SIG-M5 treated with dmso at 0.1 percent for 504 hours (cell line): ENCODE measurements at regions not wholly inside any gene's neighbourhood (a gene's known extent, or its start where the extent isn't known, plus 50 kb on each side); places are given as distances from the start of the nearest gene placed in this dataset.

Source experiments
- DNase-seq: peaks from one replicate; lab custom pipeline; 2025; ENCODE audit not compliant: unreplicated experiment; lab: John Stamatoyannopoulos, UW

DNA sequence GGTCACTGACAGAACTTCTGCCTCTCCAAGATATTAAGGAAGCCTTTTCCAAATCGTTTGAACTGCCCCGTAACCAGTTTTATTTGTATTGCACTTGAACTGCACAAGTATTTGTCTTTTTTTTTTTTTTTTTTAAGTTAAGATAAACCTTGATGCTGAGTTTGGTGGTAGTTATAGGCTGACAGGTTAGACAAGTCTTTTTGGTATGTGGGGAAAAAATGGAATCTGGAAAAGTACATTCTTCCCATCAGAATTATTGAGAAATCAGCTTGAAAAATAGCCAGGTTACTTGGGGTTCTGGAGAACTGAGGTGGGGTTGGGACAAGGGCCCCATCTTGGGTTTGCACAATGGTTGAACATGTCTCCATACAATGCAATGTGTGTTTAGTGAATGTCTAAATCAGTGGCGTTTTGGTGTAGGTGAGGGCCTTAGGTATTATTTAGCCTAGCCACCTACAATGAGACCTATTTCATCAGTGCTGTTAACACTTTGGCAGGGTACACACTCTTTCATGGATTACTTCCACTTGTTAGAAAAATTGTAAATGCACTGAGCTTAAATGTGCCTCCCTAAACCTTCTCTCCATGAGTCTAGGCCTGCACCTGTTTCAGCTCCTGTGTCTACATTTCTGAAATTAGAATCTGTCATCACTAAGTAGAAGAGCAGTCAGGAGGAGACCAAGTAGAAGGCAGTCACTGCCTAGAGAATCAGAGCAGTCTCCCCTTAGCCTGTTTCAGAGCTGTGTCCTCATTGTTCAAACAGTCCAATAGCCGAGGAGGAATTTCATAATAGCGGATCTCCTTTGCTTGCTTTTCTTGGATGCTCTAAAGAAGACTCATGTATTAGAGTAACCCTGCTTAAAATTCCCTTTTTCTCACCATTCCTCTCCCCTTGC lies 140.0 kb upstream of the HMHB1 start:
- no peak for DNase-seq

DNA sequence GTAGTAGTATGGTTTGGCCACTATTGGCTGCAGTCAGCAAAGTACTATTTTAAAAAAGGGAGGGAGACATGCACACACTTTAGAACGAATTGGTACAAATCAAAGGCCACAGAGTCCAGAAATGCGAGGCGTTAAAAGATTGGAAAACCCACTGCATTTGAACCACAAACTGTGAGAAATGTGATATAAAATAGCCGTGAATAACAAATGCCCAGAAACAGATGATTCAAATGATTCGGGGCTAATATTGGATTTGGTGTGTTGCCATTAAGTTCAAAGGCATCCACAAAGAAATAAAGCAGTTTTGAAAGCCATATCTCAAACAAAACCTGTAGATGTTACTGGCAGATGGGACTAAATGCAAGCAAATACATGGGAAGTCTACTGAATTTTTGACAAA lies 140.9 kb upstream of the HMHB1 start:
- no peak for DNase-seq

DNA sequence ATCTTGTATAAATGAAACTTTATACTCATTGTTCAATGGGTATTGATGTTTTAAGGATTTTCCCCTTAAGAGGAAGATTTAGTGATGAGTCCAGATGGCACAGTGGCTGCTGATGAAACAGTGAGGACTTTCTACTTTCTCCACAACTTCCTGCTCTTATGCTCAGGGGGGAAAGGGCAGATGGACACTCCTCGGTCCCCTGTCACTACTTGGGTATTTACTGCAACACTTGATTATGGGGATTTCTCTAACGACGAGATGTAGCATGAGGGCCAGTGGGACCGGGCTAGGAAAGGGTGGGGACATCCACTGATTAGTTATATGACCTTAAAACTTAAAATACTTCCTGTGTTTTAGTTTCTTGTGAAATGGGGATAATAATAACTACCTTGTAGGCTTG lies 146.1 kb upstream of the HMHB1 start:
- no peak for DNase-seq

DNA sequence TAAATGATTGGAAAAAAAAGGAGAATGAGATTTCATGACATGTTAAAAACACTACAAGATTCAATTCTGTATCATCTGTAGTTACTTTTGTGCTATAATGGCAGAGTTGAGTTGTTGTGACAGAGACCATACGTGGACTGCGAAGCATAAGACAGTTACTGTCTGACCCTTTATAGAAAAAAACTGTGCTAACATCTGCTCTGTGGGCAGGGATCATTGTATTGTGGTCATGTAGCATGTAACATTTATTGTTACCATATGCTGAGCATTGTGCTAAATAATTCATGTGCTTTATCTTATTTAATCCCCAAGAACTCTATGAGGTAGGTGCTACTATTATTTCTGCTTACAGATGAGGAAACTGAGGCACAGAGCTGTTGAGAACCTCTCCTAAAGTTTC lies 147.3 kb upstream of the HMHB1 start:
- no peak for DNase-seq

DNA sequence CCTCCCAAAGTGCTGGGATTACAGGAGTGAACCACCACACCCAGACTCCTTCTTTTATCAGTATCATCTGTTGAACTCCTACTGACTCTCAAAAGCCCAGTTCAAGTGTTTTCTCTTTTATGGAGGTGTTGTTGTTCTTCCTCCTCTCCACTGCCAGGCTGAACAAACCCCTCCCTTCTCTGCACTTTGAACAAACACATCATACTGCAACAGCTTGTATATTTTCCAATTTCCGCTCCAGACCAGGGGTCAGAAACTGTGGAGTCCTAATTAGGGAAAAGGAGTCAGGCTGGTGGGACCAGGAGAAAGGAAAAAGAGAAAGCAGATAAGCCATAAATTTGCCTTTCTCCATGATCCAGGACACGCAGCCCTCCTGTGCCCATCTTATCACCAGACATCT lies 148.1 kb upstream of the HMHB1 start:
- no peak for DNase-seq

DNA sequence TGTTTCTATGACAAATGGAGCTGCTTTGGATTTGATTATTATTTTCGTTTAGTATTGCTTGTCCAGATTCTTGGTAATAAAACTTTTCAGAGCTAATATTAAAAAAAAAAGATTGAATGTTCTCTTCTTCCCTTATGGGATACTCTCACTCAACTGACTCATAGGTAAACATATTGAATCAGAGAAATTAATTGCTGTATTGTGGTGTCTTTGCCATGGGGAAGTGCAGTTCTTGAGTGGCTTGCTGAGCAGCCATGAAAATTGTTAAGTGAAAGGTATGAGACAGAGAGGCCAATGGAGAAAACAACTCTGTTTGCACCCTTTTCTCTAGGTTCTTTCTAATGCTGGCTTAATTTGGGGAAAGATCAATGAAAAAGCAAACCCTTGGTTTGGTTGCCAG lies 149.9 kb upstream of the HMHB1 start:
- no peak for DNase-seq

DNA sequence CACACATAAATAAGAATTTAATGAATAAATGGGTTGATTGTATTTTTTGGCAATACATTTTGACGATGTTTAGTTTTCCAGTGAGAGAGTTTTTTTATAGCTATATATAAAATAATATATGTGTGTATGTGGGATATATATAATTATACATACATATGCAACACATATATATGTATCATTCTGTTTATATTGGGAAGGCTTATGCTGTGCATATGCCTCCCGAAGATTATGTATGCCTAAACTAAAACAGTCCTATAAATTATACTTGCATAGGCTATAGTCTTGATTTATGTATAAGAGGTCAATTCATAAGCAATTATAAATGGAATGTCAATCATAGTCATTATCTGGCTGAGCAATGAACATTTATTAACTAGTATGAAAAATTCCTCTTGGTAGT lies 151.3 kb upstream of the HMHB1 start:
- DNase-seq: no peak

DNA sequence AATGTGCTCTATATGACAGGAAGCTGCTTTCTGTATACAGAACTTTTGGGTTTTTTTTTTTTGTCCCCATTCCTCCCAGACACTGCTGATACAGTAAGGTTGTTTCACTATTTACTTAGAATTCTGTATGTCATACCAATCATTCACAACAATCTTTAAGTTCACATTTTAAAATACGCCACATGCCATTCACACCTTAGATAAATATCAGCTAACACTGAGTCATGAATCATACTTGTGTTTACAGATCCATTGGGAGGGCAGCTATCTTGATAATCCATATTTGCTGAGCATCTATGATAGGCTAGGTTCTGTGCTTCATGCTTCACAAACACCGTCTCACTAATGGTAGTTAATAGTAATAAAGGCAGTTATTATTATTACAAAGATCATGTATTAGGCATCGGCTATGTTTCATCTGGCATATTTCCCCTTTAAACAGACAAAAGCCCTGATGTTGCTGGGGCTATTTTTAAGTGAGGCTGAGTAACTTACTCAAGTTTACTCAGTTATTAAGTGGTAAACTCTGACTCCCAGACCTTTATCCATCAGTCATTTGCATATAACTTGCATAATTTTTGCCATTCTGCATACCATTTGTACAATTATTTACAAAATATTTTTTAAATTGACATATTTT lies 152.2 kb upstream of the HMHB1 start:
- no peak for DNase-seq

DNA sequence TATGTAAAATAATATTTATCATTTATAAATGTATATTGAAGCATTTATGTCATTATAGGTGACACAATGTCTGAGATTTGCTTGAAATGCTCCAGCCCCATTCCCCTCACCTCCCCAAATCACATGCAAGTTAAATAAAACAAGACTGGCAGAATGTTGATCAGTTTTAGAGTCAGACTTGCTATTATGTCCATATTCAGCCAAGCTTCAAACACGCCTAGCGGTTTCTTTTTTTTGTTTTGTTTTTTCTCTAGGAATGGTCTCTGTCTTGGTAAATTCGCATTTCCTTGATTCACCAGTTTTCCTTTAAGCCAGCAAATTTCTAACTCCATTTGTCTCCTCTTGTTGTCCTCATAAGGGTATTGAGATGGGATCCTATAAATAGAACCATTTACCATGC lies 153.0 kb upstream of the HMHB1 start:
- DNase-seq: no peak

DNA sequence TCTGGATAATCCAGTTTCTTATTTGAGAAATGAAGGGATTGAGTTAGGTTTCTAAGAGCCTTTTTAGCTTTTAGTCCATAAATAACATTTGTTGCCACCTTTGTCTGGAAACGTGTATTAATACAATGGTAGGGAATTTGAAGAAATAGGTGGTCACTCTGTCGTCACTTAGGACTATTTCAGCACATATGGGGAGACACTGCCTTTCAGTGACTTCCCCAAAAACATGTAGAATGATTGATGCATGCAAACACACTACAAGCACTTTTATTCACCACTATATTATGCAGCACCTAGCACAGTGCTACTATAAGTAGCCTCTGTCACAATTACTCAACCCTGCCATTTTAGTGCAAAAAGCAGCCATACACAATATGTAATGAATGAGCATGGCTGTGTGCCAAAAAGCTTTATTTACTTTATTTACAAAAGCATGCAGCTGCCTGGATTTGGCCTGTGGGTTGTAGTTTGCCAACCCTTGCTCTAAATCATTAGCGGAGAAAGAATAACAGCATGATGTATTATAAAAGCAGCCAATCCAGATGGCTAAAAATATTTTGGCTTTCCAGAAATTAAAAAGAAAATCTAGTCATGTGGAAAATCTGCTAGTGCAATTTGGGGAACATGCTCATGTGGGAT lies 154.2 kb upstream of the HMHB1 start:
- DNase-seq: peak; percentile 16

DNA sequence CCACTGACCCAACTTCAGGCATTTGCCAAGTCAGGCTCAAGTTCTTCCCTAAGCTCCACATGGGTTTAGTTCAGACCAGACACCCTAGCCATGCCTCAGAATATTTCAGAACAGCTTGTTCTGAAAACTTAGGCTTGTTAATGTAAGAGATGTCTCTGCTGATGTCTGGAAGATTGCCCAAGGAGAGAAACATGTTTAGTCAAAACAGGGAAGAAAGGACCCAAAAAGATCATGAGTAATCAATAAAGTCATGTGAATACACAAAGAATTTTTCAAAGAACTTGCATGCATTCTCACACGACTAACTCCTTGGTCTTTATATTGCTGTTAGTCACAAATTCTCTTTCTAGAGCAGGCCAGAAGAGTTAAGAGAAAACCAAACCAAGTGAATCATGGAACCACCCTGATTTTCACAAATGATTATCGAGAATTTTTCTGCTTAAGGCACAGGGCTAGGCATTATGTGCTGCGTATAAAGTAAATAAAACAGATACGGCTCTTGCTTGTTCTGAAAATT lies 158.1 kb upstream of the HMHB1 start:
- DNase-seq: no peak

DNA sequence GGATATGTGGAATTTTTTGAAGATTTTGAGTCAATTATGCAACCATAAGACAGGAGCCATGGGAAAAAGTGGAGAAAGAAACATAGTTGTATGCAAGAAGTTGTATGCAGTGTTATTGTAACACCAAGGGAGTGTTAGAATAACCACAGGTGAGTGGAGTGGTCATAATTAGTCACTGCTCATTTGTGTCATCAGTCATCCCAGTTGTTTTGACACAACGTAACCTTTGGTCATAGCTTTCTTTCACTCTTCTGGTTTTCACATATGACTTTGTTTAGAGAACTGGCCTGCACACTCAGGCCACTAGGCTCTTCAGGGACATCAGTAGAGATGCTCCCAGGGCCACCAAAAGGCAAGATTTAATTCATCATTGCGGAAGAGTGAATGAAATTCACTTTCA lies 158.7 kb upstream of the HMHB1 start:
- no peak for DNase-seq

DNA sequence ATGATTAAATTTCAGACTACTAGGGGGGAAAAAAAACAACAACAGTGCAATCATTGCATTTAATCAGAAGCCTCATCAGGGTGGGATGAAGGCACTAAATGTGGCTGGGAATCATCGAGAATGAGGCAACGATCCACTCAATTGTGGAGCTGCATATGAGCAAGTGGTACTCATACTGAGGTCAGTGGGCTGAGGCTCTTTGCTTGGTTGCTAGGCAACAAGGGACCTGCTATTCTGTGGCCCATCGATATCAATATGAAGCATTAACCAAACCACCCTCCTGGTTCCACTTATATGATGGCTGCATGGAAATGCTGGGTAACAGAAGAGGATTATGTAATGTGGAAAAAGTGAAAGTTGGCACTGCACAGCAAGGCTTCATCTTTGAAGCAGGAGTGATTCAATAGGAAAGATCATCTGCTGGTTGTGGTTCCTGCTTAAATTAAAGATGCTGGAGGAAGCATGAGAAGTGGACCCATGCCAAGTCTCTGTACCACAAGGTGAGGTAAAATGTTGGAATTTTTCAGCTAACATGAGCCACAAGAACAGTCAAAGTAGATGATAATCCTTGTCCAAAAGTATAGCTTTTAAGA lies 159.8 kb upstream of the HMHB1 start:
- no peak for DNase-seq

DNA sequence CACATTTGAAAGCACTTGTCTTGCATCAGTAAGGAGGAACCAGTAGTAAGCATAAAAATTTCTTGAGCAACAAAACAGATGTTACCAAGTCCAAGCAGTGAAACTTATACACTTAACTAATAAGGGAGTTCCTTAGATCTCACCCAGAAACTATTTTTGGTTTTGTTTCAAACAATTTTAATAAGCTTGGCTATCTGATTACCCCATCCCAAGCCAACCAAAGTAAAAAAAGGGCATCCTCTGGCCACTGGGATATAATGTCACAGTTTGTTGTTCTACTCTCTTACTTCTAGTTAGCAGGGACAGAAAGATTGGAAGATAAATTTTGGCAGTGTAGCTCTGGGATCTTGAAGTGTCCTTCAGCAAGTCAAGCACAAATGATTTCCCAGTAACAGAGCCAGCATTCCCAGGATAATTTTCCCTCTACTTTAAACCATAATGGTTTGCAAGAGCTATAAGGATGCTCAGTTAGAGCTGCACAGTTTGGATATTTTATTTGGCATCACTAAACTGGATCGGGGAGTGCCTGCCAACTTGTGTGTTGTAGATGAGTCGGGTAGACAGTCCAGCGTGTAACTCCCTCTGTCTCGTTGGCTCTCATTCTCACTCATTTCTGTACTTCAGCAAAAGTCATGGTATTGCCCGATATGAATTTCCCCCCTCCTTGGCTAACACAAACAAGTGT lies 161.9 kb upstream of the HMHB1 start:
- DNase-seq: peak; percentile 54

DNA sequence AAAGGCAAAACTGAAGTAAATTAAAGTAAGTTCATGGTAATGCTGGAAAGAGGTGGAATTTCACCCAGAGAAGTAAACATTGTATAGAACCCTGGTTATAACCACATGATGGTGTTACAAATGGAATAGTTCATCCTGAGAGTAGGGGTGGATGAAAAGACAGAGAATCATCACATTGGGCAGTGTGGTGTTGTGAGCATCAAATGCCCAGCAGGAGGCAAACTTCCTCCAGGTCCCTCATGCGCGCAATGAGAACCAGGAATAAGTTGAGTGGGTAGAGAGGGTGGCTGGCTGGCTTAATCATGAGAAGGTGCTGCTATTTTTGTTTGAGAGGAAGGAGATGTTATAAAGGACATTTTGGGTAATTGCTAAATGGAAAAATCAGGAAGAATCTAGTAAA lies 163.3 kb upstream of the HMHB1 start:
- DNase-seq: peak; percentile 6

DNA sequence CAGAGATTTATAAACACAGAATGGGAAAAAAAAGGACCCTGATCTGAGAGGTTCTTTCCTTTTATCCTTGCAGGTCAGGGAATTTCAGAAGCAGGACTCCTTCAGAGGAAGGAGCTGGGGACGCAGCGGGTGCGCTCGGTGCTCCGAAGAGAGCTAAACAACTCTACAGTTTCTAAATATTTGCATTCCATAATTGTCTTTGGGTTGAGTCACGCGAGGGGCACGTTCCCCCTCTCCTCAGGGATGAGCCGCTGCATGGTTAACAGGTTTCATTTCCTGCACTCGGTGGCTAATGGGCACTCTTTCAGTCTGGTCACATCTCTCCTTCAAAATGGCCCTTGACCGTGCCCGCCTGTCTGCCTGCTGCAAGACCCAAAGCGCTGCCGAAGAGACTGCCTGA lies 165.0 kb upstream of the HMHB1 start:
- no peak for DNase-seq

DNA sequence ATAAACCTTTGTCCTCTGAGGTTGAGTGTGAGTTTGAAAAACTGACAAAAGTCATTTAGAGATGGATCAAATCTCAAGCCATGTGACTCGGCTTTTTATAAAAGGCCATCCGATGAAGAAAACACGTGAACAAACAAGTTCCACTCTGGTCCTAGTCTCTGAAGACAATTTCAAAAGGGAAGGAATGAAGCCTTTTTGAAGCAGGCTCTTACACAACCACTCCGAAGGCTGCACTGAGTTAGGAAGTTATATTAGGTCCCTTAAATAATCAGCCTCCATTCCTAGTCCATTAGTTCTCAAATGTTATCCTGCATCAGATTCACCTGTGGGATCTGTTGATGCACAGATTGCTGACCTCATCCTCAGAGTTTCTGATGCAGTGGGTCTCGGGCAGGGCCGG lies 166.6 kb upstream of the HMHB1 start:
- no peak for DNase-seq

DNA sequence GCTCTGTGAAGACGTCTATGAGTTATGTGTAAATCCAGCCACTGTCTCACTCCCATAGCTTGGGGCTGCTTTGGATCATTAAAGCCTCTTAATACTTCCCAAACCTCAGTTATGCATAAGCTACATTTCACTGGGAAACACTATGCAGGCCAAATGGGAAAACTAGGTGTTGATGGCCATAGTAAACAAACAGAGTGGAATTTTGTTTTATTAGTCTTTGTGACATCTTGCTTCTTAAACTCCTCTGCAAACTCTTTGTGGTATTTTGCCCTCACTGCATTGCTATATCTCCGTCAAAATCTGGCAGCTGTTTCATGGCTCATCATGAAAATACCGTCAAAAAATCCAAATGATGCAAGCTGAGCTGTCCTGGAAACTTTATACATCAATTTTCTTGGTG lies 167.2 kb upstream of the HMHB1 start:
- DNase-seq: no peak

DNA sequence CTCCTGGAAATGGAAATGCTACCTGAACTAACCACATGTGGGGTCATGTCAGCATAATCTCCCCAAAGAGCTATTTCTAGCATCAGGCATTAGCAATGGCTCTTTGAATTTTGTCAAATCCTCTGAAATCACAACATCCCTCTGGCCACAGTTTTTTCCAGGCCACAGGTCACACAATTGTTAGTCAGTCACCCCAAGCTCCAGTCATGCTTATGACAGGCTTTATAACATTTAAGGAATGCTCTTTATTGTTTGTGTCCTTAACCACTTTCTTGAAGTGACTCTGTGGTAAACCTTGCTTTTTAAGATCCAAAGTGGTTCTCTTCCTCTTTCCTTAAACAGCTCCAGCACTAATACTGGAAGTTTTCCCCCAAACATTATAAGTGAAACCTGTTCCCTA lies 169.2 kb upstream of the HMHB1 start:
- no peak for DNase-seq

DNA sequence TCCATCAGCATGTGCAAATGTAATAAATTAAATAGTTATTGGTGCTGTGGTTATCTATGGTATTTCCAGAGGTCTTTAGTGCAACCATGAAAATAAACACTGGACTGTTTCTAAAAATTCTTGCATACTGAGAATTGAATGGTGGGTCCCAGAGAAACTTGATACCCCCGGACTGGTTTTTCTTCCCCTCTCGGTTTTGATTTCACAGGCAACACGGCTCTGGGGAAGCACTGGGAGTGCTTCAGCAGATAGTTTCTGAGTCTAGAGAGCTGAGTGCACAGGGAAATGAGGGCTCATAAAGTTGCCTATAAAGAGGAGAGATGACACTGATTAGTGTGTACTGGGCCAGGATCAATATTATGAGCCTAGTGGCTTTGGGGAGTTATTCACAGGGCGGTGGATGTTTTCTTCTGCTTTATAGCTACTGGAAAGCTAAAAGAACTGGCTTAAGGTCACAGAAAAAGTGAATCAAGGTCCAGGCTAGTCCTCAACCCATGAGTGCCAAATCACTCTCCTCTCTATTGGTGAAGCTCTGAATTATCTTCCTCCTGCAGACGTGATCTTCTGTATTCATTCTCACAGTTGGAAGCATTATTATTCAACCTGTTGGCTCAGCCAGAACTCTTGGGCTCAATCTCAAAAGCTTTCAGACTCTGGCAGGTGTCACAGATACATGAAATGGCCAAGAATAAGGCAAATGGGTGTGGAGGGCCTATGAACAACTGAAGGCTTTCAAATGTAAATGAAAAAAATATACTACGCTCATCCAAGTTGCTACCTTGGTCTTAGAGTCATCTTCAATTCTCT lies 170.2 kb upstream of the HMHB1 start:
- no peak for DNase-seq
